Muscle of back (tissue), 3 donors: ENCODE measurements at regions not wholly inside any gene's neighbourhood (a gene's known extent, or its start where the extent isn't known, plus 50 kb on each side); places are given as distances from the start of the nearest gene placed in this dataset.
"Not testable (repeated sequence)": the region's sequence is repeated elsewhere in the genome, so short reads cannot be mapped to it uniquely, and the experiment has no call there.

Source experiments
- DNase-seq, 3 donors: peaks; one replicate each; pipeline versions ENCODE4 v3.0.0 to v3.0.0-alpha.2; 2013

DNA sequence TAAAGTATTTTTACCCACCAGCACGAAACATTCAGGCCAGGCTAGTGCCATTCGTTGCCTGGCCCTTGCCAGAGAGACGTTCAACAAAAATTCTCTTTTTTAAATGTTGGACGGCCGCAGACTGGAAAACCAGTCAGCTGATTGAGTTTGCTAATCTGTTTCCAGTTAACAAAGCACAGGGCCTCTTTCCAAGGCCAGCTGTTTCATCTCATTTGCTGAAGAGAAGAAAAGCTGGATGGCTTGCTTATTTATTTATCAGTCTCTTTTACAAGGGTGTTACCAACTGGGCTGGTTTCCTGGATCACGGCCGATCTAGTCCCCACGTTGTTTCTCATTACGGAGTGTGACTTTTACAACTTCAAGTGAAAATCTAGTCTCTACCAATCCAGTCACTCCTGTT lies 418.7 kb upstream of the DYNLRB2 start:
- peak; percentile 54 to 80 (median 65) for DNase-seq

DNA sequence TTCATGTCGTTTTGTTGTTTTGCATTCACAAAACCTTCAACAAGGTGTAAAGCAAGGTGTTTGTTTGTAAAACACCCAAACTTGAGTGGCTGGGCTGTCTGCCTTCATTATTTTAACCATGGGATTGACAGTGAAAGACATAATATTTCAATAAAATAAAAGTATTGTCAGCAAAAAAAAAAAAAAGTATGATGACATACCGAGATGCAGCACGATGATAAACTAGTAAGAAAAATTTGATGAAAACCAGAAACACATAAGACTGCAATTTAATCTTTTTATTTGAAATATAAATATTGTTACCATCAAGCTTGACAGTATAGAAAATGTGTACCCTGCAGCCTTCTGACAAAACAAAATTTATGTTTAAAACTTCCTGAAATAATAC lies 419.3 kb upstream of the DYNLRB2 start:
- no peak for DNase-seq

DNA sequence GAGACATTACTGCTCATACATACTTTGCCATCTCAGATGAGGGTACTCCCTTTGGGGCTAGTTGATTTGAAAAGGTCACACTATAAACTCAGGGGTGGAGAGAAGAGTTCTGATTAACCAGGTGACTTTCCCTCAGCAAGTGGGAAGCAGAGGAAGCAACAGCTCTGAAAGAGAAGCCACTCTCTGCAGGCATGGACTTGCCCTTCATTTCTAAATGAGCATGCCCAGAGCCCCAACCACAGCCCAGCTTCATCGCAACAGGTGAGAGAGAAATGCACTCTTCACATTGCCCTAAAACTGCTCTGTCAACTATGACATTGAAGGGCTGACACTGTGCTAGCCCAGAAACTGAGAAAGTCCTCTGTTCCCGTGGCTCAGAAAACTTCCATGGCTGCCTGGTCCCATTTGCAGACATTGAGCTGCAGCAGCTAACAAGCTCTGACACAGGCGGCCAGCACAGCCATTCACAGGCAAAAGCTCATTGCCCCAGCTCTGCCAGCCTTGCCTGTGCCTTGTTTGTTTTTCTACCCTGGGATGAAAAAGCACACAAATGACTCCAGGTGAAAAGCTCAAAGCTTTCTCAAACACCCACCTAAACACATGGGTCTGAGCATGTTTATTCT lies 419.8 kb upstream of the DYNLRB2 start:
- DNase-seq, result no peak

DNA sequence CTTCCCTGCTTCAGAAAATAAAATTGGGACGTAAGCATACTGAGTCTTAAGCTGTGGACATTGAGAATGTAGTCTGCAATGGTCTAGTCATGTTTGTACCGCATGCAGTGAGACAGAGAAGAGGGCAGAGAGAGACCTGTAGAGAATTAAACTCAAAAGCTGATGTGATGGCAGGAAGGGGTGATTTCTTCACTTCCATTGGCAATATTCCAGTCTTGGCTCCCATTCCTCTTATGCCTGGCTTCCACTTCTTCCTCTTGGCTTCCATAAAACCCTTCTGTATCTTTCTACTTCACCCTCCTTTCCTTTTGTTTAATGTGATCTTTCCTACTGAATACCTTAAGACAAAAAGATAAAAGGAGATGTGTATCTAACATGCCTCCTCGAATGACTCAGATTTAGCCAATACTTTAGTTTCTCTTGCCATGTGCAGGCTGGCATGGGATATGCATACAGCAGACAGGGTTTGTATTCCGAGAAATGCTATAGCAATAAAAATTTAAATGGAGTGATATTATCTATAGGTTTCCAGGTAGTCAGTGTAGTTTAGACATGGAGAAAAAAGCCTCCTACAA lies 423.1 kb upstream of the DYNLRB2 start:
- DNase-seq, result no peak

DNA sequence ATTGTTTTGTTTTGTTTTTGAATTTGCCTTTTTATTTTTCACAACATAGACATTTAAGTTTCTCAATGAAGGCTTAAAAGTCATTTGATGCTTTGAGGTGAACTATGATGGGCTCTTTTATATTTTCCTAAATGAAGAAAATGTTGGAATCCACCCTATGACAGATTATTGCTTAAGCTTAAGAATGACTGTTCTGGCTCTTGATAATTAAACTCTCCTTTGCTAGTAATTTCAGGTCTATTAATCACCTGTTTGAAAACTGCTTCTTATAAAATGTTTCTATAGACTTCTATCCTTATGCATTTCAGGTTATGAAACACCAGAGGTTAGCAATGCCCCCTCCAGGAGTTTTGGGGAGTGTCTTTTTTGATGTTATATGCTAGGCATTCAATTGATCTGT lies 424.1 kb upstream of the DYNLRB2 start:
- DNase-seq, result no peak

DNA sequence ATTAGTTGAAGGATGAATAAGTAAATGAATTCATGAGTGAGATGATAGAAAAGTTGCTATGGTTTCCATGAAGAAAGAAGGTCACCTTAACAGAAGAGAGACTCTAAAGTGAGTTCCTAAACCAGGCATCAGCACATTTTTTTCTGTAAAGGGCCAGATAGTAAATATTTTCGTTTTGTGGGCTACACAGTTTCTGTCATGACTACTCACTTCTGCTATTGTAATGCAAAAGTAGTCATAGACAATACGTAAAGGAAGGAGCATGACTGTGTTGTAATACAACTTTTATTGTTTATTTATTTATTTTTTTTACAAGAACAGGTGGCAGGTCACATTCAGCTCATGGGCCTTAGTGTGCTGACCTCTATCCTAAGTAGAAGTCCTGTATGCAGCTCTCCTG lies 426.1 kb upstream of the DYNLRB2 start:
- no peak for DNase-seq

DNA sequence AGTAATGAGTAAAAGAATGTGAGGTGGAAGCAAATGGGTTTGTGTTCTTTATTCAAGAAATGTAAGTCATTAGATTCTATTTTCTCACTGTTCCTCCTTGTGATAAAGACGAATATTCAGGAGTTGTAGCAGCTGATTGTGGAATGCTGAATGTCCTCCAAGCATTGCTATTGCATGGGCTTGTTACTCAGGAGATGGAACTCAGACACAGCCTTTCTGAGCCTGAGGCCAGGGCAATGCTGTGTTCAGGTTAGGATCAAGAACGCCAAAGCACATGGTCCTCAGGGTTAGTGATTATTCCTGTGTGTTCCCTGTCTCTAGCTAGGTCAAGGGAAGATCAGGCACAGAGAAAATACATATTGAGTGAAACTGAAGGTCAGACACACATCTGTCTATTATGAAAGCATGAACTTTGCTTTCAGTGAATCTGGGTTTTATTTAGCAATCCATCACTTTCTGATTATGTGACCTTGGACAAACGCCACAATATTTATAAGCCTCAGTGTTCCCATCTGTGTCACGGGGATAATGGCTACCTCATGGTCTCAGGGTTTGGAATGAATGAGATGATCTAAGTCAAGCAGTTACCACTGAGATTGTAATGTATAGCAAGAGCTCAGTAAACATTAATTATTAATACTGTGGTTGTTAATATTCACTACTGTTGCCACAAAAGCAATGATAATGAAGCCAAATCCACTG lies 426.8 kb upstream of the DYNLRB2 start:
- peak in 1 of 3 donors; percentile 19 for DNase-seq

DNA sequence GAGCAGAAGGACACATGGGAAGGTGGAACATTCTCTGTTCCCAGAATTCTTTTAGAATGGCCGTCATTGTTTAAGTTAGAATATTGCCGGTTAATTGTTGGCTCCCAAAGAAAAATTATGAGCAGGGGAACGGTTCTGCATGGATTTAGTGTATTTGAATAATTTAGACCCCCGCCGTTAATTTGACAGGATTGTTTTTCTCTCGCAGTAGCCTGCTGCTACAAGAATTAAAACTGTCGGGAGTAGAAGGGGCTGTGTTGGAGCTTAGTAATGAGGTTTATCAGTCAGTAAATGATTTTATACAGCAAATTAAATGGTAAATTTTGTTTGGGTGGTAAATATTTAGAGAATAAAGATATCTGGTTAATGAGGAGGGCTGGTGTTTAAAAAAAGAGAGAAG lies 431.2 kb upstream of the DYNLRB2 start:
- no peak for DNase-seq

DNA sequence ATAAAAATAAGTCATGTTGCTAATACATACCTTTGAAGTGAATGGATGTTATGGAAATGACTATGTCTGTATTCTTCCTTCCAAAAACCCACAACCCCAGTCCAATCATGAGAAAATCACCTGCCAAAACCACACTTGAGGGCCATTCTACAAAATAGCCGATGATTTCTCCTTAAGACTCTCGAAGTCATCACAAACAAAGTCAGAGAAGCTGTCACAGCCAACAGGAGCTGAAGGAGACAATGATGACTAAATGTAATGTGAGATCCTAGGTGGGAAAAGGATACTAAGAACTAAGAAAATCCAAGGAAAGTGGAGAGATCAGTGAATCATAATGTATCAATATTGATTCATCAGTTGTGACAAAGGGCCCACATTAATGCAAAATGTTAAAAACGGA lies 432.9 kb upstream of the DYNLRB2 start:
- no peak for DNase-seq

DNA sequence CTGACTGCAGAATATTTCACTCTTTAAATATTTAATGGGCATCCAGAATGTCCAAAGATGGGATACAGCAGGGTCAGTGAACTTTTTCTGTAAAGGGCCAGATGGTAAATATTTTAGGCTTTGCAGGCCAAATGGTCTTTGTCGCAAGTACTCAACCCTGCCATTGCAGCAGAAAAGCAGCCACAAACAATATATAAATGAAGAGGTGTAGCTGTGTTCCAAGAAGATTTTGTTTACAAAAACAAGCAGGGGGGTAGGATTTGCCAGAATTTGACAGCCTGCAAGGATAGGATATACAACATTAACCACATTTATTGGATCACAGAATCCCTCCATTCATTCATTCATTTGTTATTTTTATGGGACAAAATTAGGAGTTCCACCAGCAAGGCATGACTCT lies 435.0 kb upstream of the DYNLRB2 start:
- no peak for DNase-seq

DNA sequence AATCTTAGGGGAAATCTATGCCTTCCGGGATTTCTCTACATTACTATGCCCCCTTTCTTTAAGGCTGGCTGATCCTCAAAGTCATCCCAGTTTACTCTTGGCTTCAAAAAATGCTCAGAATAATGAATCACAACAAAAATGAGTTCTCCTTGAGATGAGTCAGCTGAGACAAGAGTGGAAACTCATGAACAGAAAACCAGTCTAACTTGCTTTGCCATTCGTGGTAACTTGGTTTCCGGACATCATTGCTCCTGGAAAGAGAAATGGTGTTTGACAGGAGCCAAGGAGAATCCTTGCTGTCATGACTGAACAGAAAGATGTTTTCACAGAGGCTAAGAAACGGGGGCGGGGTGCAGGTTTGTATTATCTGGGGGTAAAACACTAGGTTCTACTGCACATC lies 435.6 kb upstream of the DYNLRB2 start:
- peak in 1 of 3 donors; percentile 33 for DNase-seq

DNA sequence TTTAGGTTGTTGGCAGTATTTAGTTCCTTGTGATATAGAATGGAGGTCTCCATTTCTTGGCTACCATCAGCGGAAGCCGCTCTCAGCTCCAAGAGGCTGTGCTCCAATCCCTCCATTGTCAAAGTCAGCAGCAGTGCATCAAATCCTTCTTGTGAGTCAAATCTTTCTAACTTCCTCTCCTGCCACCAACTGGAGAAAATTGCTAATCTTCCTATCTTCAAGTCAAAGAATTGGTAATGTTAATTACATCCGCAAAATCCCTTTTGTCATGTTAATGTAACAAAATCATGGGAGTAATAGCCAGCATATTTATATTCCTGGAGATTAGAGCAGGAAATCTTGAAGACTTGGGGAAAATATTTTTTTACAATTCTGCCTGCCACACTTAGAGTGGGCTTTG lies 436.4 kb upstream of the DYNLRB2 start:
- no peak for DNase-seq

DNA sequence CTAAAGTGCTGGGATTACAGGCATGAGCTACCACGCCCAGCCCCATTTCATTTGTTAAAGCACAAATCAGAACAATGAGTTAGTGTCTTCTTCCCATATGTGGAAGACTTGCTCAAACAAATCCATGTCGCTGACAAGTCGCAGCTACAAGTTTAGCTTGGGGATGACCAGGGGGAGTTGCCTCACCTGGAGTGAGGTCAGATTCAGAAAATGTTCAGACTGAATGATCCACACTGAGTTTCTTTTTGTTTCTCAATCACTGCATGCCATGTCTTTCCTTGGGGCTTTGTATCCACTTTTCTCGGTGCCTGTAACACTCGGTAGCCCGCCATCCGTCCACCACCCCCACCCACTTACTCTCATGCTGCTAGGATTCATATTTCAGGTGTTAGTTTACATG lies 437.3 kb upstream of the DYNLRB2 start:
- DNase-seq, result no peak

DNA sequence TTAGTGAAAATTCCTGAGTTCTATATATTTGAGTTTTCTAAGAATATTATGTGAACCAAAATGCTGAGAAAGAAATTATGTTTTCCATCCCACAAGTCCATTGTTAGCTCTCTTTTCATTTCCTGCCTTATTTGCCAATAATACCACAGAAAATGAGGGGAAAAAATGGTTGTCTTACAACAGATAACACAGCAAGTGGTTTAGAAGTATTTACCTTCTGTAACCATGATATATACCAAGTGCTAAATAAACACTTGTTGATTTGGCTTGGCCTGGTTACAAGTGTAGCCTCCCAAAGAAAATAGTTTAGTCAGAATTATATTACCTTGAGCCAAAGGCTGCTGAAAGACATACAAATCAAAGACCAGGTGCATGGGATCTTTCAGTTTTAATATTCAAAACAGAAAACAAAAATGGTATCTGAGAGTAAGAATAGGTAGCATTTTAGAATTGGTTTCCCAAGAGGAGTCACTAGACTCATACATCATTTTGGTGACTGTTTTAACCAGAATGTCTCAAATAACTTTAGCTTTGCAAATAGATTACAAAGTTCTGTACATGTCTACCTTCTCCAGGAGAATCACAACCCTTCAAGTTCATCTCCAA lies 439.8 kb upstream of the DYNLRB2 start:
- DNase-seq, result no peak

DNA sequence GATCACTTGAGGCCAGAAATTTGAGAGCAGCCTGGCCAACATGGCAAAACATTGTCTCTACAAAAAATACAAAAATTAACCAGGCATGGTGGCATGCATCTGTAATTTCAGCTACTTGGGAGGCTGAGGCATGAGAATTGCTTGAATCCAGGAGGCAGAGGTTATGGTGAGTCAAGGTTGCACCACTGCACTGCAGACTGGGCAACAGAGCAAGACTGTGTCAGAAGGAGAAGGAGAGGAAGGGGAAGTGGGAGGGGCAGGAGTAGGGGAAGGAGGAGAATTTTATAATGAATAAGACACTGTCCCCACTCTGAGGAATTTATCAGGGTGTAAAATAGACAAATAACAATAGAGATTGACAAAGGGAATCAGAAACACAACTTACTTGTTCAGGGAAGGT lies 440.6 kb upstream of the DYNLRB2 start:
- DNase-seq, result no peak

DNA sequence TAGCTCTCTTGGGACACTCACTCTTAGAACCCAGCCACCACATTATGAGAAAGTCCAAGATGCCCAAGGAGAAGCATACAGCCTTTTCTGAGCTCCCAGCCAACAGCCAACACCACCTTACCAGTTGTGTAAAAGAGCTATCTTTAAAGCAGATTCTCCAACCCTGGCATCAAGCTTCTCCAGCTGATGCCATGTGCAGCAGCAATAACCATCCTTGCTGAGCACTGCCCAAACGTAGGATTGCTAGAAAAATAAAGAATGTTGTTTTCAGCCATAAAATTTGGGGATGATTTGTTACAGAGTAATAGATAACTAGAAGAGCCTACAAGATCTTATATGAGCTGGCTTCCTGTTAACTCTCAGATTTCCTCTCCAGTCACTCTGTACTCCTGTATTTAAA lies 443.7 kb upstream of the DYNLRB2 start:
- DNase-seq, result no peak

DNA sequence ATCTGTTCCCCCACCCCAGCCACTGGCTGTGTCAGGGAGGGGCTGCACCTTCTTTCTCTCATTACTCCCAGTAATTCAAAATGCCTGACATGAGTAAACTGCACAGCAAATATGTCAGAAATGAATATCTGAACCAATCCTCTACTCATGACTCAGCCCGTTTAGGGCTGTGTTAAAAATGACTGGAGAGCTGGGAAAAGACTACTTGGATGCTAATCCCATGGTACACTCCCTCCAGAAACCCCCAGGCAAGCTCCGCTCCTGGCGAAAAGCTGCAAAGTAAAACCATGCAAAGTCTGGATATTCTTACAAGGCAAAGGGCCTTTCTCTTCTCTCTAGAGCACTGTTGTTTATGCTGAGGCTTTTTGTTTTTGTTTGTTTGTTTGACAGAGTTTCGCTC lies 448.1 kb upstream of the DYNLRB2 start:
- no peak for DNase-seq

DNA sequence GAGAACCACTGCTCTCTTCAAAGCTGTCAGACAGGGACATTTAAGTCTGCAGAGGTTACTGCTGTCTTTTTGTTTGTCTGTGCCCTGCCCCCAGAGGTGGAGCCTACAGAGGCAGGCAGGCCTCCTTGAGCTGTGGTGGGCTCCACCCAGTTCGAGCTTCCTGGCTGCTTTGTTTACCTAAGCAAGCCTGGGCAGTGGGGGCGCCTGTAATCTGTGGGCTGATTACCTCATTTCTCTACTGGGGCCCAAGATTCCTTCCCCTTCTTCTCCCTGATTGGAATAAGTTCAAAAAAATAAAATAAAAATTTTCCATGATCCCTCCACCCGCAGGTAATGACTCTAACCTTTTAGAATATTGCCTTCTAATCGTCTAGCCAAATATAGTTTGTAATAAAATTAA lies 449.3 kb upstream of the DYNLRB2 start:
- DNase-seq, result not testable (repeated sequence)

DNA sequence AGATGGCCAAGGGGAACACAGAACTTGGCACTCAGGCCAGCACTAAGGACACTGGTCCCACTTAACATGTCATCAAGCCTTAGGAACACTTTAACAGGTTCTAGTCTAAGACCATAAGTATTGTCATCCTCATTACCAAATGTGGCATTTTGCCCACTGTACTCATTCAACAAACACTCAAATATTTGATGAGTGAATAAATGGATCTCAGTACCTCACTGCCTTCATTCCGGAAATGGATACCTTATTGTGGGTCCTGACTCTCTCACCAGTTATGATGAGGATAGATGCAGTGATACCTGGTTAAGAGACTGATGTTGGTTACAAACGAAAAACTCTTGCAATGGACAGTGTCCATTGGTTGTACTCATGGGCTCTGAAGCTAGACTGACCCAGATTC lies 455.2 kb upstream of the DYNLRB2 start:
- no peak for DNase-seq

DNA sequence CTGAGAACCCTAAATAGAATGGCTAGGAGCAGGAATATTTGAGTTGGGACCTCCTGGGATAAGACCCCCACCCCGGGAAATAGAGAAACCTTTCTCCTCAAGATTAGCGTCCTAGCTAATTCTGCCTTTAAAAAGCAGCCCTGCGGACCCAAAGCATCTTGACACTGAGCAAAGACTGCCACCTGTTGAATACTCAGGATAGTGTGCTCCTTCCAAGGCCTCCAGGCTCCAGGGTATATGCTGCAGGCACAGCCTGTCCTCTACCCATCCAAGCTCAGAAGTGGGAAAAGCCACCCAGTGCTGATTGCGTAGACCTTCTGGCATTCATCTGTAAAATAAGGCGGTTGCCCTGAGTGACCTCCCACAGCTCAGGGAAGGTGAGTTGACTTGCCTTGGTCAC lies 456.2 kb upstream of the DYNLRB2 start:
- DNase-seq, result peak; percentile 59 to 84 (median 73)

DNA sequence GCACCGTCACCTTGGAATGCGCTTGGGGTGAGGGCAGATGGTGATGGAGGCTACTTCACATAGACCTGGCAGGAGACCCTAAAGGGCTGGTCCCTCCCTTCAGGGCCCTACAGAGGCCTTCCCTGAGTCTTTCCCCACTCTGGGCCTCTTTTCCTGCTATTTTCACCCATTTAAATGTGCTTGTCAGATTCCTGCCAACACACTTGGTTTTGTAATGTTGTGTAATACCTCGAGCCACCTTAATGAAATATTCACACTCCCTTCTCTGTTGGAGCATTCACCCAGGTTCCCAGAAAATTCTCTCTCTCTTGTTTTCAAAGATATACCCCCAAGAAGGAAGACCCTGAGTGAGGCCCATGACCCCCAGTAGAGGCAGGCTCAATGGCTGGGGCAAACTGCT lies 456.6 kb upstream of the DYNLRB2 start:
- DNase-seq, result peak in 1 of 3 donors; percentile 25

DNA sequence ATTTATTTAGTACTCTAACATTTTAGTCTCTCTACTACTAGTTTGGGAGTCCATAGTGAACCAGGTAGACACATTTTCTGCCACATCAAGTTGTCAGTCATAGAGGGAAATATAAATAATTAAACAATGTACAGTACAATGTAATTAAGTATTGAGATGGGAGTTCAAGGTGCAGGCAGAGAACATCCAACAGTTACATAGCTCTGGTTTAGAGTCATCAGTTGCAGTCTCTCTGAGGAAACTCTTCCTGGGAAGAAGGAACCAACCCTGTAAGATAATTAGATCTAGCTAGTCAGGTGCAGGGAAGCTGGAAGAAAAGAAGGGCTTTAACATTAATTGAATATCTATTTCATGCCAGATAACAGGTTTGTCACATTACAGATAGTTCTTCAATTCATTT lies 457.9 kb upstream of the DYNLRB2 start:
- no peak for DNase-seq

DNA sequence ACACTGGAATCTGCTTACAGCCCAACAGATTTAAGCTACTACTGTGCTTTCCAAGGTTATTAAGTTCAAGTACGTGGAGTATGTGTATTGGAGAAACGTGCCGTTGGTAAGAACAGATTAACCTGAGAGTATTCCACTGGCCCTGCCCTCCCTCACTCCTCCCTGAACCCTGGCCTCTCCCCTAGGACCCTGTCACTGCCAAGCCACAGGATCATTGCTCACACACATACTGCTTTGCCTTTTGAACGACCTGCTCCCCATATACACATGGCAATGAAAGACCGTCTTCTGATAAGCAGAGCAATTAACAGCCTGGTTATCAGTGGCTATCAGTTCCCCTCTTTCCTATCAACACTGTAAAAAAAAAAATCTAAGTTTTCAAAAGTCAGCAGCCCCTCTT lies 458.9 kb upstream of the DYNLRB2 start:
- DNase-seq, result no peak
